ENCODE measurements at regions not wholly inside any gene's neighbourhood (a gene's known extent, or its start where the extent isn't known, plus 50 kb on each side); places are given as distances from the start of the nearest gene placed in this dataset.

- Histone ChIP-seq H3K27me3 (ENCODE audit: low read depth) (no peaks in the 10 kb centered on the region), H3K4me3 (no peak overlapping the region), H3K27ac (no peak overlapping the region), H3K9me3 (no peaks in the 10 kb centered on the region), H3K36me3 (no peaks in the 10 kb centered on the region), H3K4me1 (no peaks in the 10 kb centered on the region)
- intact Hi-C loops (cut with DNase I) = no loop called here
- DNase-seq (no peak), ATAC-seq (no peak)
- no peak for TF ChIP-seq CTCF (IDR thresholded peaks at IDR 0.05)
Measured at GRCh38 chr5:57947181-57947580, 464.6 kb upstream of the ACTBL2 start.

- H3K4me3 ChIP-seq = no peak overlapping the region
- no peak for TF ChIP-seq CTCF (IDR thresholded peaks at IDR 0.05)
- no peaks in the 10 kb centered on the region for H3K9me3 ChIP-seq
- H3K27me3 ChIP-seq (ENCODE audit: low read depth) = no peaks in the 10 kb centered on the region
- intact Hi-C loops (cut with DNase I) = no loop called here
- no peak overlapping the region for H3K27ac ChIP-seq
- no peak for ATAC-seq
- no peaks in the 10 kb centered on the region for H3K4me1 ChIP-seq
- no peaks in the 10 kb centered on the region for H3K36me3 ChIP-seq
- DNase-seq = no peak
Measured at GRCh38 chr5:57940879-57941278, 458.3 kb upstream of the ACTBL2 start.

GRCh38 chr5:57940236-57940635 is 457.6 kb upstream of the ACTBL2 start:
- Histone ChIP-seq H3K36me3 (no peaks in the 10 kb centered on the region), H3K27me3 (ENCODE audit: low read depth) (no peaks in the 10 kb centered on the region), H3K27ac (no peak overlapping the region), H3K4me3 (no peak overlapping the region), H3K4me1 (no peaks in the 10 kb centered on the region), H3K9me3 (no peaks in the 10 kb centered on the region)
- no peak for TF ChIP-seq CTCF (IDR thresholded peaks at IDR 0.05)
- ATAC-seq (no peak), DNase-seq (no peak)
- intact Hi-C loops (cut with DNase I) = no loop called here

- no peak overlapping the region for H3K27ac ChIP-seq
- intact Hi-C loops (cut with DNase I) = no loop called here
- ATAC-seq (no peak), DNase-seq (no peak)
- H3K9me3 ChIP-seq = no peaks in the 10 kb centered on the region
- H3K4me3 ChIP-seq = no peak overlapping the region
- no peaks in the 10 kb centered on the region for H3K27me3 ChIP-seq (ENCODE audit: low read depth)
- no peaks in the 10 kb centered on the region for H3K4me1 ChIP-seq
- H3K36me3 ChIP-seq = no peaks in the 10 kb centered on the region
- no peak for TF ChIP-seq CTCF (IDR thresholded peaks at IDR 0.05)
Measured at GRCh38 chr5:57939771-57940170, 457.2 kb upstream of the ACTBL2 start.

GRCh38 chr5:57939335-57939734 is 456.7 kb upstream of the ACTBL2 start:
- no peaks in the 10 kb centered on the region for H3K36me3 ChIP-seq
- intact Hi-C loops (cut with DNase I) = no loop called here
- DNase-seq = no peak
- H3K27me3 ChIP-seq (ENCODE audit: low read depth) = no peaks in the 10 kb centered on the region
- no peak for ATAC-seq
- no peak overlapping the region for H3K4me3 ChIP-seq
- no peaks in the 10 kb centered on the region for H3K4me1 ChIP-seq
- no peak overlapping the region for H3K27ac ChIP-seq
- no peaks in the 10 kb centered on the region for H3K9me3 ChIP-seq
- TF ChIP-seq CTCF (IDR thresholded peaks at IDR 0.05) = no peak

- no peaks in the 10 kb centered on the region for H3K36me3 ChIP-seq
- H3K4me3 ChIP-seq = no peak overlapping the region
- H3K27me3 ChIP-seq (ENCODE audit: low read depth) = no peaks in the 10 kb centered on the region
- intact Hi-C loops (cut with DNase I) = no loop called here
- no peak for DNase-seq
- no peak for ATAC-seq
- TF ChIP-seq CTCF (IDR thresholded peaks at IDR 0.05) = no peak
- no peaks in the 10 kb centered on the region for H3K9me3 ChIP-seq
- no peak overlapping the region for H3K27ac ChIP-seq
- no peaks in the 10 kb centered on the region for H3K4me1 ChIP-seq
Measured at GRCh38 chr5:57938174-57938557, 455.6 kb upstream of the ACTBL2 start.

Data from lower lobe of right lung (tissue), 2 donors.